ENCODE measurements at regions not wholly inside any gene's neighbourhood (a gene's known extent, or its start where the extent isn't known, plus 50 kb on each side); places are given as distances from the start of the nearest gene placed in this dataset.
"Not testable (repeated sequence)": the region's sequence is repeated elsewhere in the genome, so short reads cannot be mapped to it uniquely, and the experiment has no call there.

DNA sequence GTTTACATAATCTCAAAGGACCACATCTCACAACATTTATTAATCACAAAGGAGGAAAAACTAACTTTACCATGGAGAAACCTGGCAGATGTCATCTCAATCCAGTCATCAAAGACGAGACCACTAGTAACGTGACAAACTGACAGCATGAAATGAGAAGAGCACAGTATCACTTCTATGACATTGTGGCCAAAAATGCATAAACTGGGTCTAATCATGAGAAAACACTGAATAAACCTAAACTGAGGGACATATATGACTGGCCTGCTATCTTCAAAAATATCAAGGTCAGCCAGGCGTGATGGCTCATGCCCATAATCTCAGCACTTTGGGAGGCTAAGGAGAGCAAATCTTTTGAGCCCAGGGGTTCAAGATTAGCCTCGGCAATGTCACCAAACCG lies 619.0 kb downstream of the CDY1 start:
- H3K36me3 ChIP-seq (ENCODE audit: control insufficient read depth in 2 of 2, insufficient read depth in 2 of 2, low read length in 1 of 2); H3K4me2 ChIP-seq (ENCODE audit: control insufficient read depth, insufficient read depth); intact Hi-C loops (cut with micrococcal nuclease; ENCODE audit: unreplicated experiment); POLR2A ChIA-PET; SMC1A ChIA-PET (ENCODE audit: uncharacterized antibody, unreplicated experiment); H3K4me3 ChIP-seq; H3K9ac ChIP-seq (ENCODE audit: control insufficient read depth, insufficient read depth, low read length); H3K9me3 ChIP-seq (replicated peaks; ENCODE audit: control insufficient read depth, insufficient read depth, low read length); DNase-seq (ENCODE audit: low read depth, low spot score); H3K79me2 ChIP-seq (ENCODE audit: control insufficient read depth, insufficient read depth, low read length); H3K27ac ChIP-seq (ENCODE audit: control insufficient read depth, insufficient read depth); H3K27me3 ChIP-seq (replicated peaks in 1 of 2; ENCODE audit: control insufficient read depth in 2 of 2, insufficient read depth in 2 of 2, low read length in 1 of 2); FAIRE-seq; in situ Hi-C loops (cut with MboI); H2AFZ ChIP-seq (ENCODE audit: control insufficient read depth, low read depth, low read length); H3K4me1 ChIP-seq (ENCODE audit: control insufficient read depth, insufficient read depth, low read length); H4K20me1 ChIP-seq (ENCODE audit: control insufficient read depth, insufficient read depth); ATAC-seq; RAD21 ChIA-PET (ENCODE audit: unreplicated experiment); BruUV-seq (replicated peaks); CTCF ChIA-PET: not testable (repeated sequence)
- WGBS (ENCODE audit: insufficient coverage, insufficient replicate concordance, low lambda C conversion rate, missing lambda C conversion rate) = no CpG with 5 or more reads among the region's 5 CpGs

DNA sequence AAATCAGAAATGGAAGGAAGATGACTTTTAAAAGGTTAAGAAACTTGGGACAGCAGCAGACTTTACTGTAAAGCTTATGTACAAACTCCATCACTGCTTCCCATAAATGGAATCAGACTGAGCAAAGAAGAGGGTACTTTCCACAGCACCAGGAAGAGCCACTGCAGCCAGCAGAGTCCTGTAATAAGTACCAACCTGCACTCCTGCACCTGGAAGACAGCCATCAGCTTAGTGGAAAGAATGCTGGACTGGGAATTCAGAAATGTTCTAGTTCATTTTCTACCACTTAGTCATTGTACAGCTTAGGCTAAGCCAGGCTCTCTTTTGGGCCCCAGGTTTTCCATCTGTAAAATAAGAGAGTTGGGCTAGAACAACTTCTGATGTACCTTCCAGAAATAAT lies 632.3 kb downstream of the CDY1 start:
- in situ Hi-C loops (cut with MboI); SMC1A ChIA-PET (ENCODE audit: uncharacterized antibody, unreplicated experiment); H3K36me3 ChIP-seq (ENCODE audit: control insufficient read depth in 2 of 2, insufficient read depth in 2 of 2, low read length in 1 of 2); CTCF ChIA-PET; H3K4me2 ChIP-seq (ENCODE audit: control insufficient read depth, insufficient read depth); H3K79me2 ChIP-seq (ENCODE audit: control insufficient read depth, insufficient read depth, low read length); RAD21 ChIA-PET (ENCODE audit: unreplicated experiment); BruUV-seq (replicated peaks); ATAC-seq; intact Hi-C loops (cut with micrococcal nuclease; ENCODE audit: unreplicated experiment); H3K27me3 ChIP-seq (replicated peaks in 1 of 2; ENCODE audit: control insufficient read depth in 2 of 2, insufficient read depth in 2 of 2, low read length in 1 of 2); FAIRE-seq; DNase-seq (ENCODE audit: low read depth, low spot score); H3K9me3 ChIP-seq (replicated peaks; ENCODE audit: control insufficient read depth, insufficient read depth, low read length); H3K27ac ChIP-seq (ENCODE audit: control insufficient read depth, insufficient read depth); H3K9ac ChIP-seq (ENCODE audit: control insufficient read depth, insufficient read depth, low read length); H3K4me1 ChIP-seq (ENCODE audit: control insufficient read depth, insufficient read depth, low read length); POLR2A ChIA-PET; H3K4me3 ChIP-seq; H4K20me1 ChIP-seq (ENCODE audit: control insufficient read depth, insufficient read depth); H2AFZ ChIP-seq (ENCODE audit: control insufficient read depth, low read depth, low read length): not testable (repeated sequence)

GRCh38 chrY:26265449-26265848 lies 643.5 kb downstream of the CDY1 start:
- H3K79me2 ChIP-seq (ENCODE audit: control insufficient read depth, insufficient read depth, low read length); BruUV-seq (replicated peaks); H3K36me3 ChIP-seq (ENCODE audit: control insufficient read depth in 2 of 2, insufficient read depth in 2 of 2, low read length in 1 of 2); intact Hi-C loops (cut with micrococcal nuclease; ENCODE audit: unreplicated experiment); in situ Hi-C loops (cut with MboI); H3K27ac ChIP-seq (ENCODE audit: control insufficient read depth, insufficient read depth); H3K4me2 ChIP-seq (ENCODE audit: control insufficient read depth, insufficient read depth); H3K4me3 ChIP-seq; H3K27me3 ChIP-seq (replicated peaks in 1 of 2; ENCODE audit: control insufficient read depth in 2 of 2, insufficient read depth in 2 of 2, low read length in 1 of 2); ATAC-seq; RAD21 ChIA-PET (ENCODE audit: unreplicated experiment); DNase-seq (ENCODE audit: low read depth, low spot score); SMC1A ChIA-PET (ENCODE audit: uncharacterized antibody, unreplicated experiment); H4K20me1 ChIP-seq (ENCODE audit: control insufficient read depth, insufficient read depth); H3K4me1 ChIP-seq (ENCODE audit: control insufficient read depth, insufficient read depth, low read length); H3K9ac ChIP-seq (ENCODE audit: control insufficient read depth, insufficient read depth, low read length); FAIRE-seq; H3K9me3 ChIP-seq (replicated peaks; ENCODE audit: control insufficient read depth, insufficient read depth, low read length); CTCF ChIA-PET; H2AFZ ChIP-seq (ENCODE audit: control insufficient read depth, low read depth, low read length); POLR2A ChIA-PET: not testable (repeated sequence)
- no CpG with 5 or more reads among the region's 3 CpGs for WGBS (ENCODE audit: insufficient coverage, insufficient replicate concordance, low lambda C conversion rate, missing lambda C conversion rate)

DNA sequence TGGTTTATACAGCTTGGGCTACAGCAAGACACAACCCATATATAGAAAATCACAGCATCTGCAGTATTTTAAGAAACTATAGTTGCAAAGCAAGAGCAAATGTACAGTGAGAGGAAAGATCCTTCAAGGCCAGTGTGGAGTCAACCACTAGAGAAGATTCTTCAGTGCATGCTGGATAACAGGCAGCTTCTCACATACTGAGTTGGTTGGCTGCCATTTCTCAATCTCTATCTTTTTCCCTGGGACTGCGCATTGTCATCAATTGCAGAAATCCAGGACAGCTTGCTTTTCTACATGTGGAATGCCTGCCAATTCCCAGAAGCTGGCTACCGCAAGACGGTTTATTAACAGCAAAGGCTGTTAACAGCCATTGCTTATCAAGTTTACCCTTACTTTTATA lies 646.5 kb downstream of the CDY1 start:
- H3K79me2 ChIP-seq (ENCODE audit: control insufficient read depth, insufficient read depth, low read length); H3K9ac ChIP-seq (ENCODE audit: control insufficient read depth, insufficient read depth, low read length); H3K27ac ChIP-seq (ENCODE audit: control insufficient read depth, insufficient read depth); RAD21 ChIA-PET (ENCODE audit: unreplicated experiment); intact Hi-C loops (cut with micrococcal nuclease; ENCODE audit: unreplicated experiment); POLR2A ChIA-PET; H2AFZ ChIP-seq (ENCODE audit: control insufficient read depth, low read depth, low read length); H4K20me1 ChIP-seq (ENCODE audit: control insufficient read depth, insufficient read depth); H3K36me3 ChIP-seq (ENCODE audit: control insufficient read depth in 2 of 2, insufficient read depth in 2 of 2, low read length in 1 of 2); BruUV-seq (replicated peaks); H3K4me2 ChIP-seq (ENCODE audit: control insufficient read depth, insufficient read depth); H3K4me3 ChIP-seq; FAIRE-seq; H3K4me1 ChIP-seq (ENCODE audit: control insufficient read depth, insufficient read depth, low read length); DNase-seq (ENCODE audit: low read depth, low spot score); SMC1A ChIA-PET (ENCODE audit: uncharacterized antibody, unreplicated experiment); in situ Hi-C loops (cut with MboI); H3K27me3 ChIP-seq (replicated peaks in 1 of 2; ENCODE audit: control insufficient read depth in 2 of 2, insufficient read depth in 2 of 2, low read length in 1 of 2); H3K9me3 ChIP-seq (replicated peaks; ENCODE audit: control insufficient read depth, insufficient read depth, low read length); ATAC-seq; CTCF ChIA-PET: not testable (repeated sequence)
- WGBS (ENCODE audit: insufficient coverage, insufficient replicate concordance, low lambda C conversion rate, missing lambda C conversion rate) = no CpG with 5 or more reads among the region's 3 CpGs

Data from GM12878 (cell line).